ENCODE measurements at regions not wholly inside any gene's neighbourhood (a gene's known extent, or its start where the extent isn't known, plus 50 kb on each side); places are given as distances from the start of the nearest gene placed in this dataset.

- H3K36me3 ChIP-seq (replicated peaks in 1 of 2; ENCODE audit: control insufficient read depth in 1 of 2, insufficient read depth in 2 of 2, low read length in 2 of 2): no peaks in the 10 kb centered on the region
- Mint-ChIP-seq H3K4me1 (peaks cover 25% of the 10 kb centered on the region), H3K27ac (no peak overlapping the region), H3K9me3 (peaks cover 0 to 2% (median 0%) of the 10 kb centered on the region in 7 donors), H3K27me3 (ENCODE audit: low read depth in 3 of 3) (peaks cover 3 to 13% (median 3%) of the 10 kb centered on the region in 3 donors), H3K4me3 (no peak overlapping the region), H3K36me3 (no peaks in the 10 kb centered on the region)
- intact Hi-C loops (cut with micrococcal nuclease): no loop called here
- H3K27ac ChIP-seq (ENCODE audit: low read depth in 1 of 2, low read length in 2 of 2): no peak overlapping the region
- TF ChIP-seq CTCF (IDR thresholded peaks at IDR 0.05): no peak
- no peak for DNase-seq
- H3K79me2 ChIP-seq (ENCODE audit: insufficient read depth, low read length): no peaks in the 10 kb centered on the region
- H3K4me1 ChIP-seq (ENCODE audit: control insufficient read depth in 1 of 2, insufficient read depth in 2 of 2, low read length in 2 of 2): peaks cover 0 to 6% of the 10 kb centered on the region in 2 donors
- WGBS (ENCODE audit: insufficient coverage): no CpG with 5 or more reads among the region's 2 CpGs
- H3K4me2 ChIP-seq (replicated peaks; ENCODE audit: extremely low read depth, low read length, poor library complexity, severe bottlenecking): no peak overlapping the region
- no peak overlapping the region for H3K9ac ChIP-seq (ENCODE audit: insufficient read depth, low read length, poor library complexity, severe bottlenecking)
- H2AFZ ChIP-seq (ENCODE audit: insufficient read depth, low read depth, low read length, poor library complexity, severe bottlenecking): no peak overlapping the region
- peaks cover 3% of the 10 kb centered on the region in 2 donors for H3K27me3 ChIP-seq (ENCODE audit: control insufficient read depth in 2 of 2, insufficient read depth in 2 of 2, low read length in 2 of 2)
- H4K20me1 ChIP-seq (ENCODE audit: insufficient read depth, low read length): no peaks in the 10 kb centered on the region
- no peak overlapping the region for H3K4me3 ChIP-seq (replicated peaks in 1 of 3; ENCODE audit: low read depth in 2 of 3, low read length in 3 of 3)
- no peaks in the 10 kb centered on the region for H3K9me3 ChIP-seq (replicated peaks in 1 of 2; ENCODE audit: control insufficient read depth in 1 of 2, insufficient read depth in 1 of 2, low read length in 2 of 2)
Measured at GRCh38 chr2:123908522-123908921, 116.6 kb upstream of the CNTNAP5 start.

GRCh38 chr2:123912171-123912570 is 112.9 kb upstream of the CNTNAP5 start:
- H3K4me2 ChIP-seq (replicated peaks; ENCODE audit: extremely low read depth, low read length, poor library complexity, severe bottlenecking): peak overlapping the region; percentile 12
- H3K9me3 ChIP-seq (replicated peaks in 1 of 2; ENCODE audit: control insufficient read depth in 1 of 2, insufficient read depth in 1 of 2, low read length in 2 of 2): no peaks in the 10 kb centered on the region
- intact Hi-C loops (cut with micrococcal nuclease): no loop called here
- TF ChIP-seq CTCF (IDR thresholded peaks at IDR 0.05): no peak
- H3K4me1 Mint-ChIP-seq: peaks cover 35% of the 10 kb centered on the region
- H3K9ac ChIP-seq (ENCODE audit: insufficient read depth, low read length, poor library complexity, severe bottlenecking): no peak overlapping the region
- H3K79me2 ChIP-seq (ENCODE audit: insufficient read depth, low read length): no peaks in the 10 kb centered on the region
- no peaks in the 10 kb centered on the region for H3K9me3 Mint-ChIP-seq
- WGBS (ENCODE audit: insufficient coverage): no CpG with 5 or more reads among the region's 4 CpGs
- H2AFZ ChIP-seq (ENCODE audit: insufficient read depth, low read depth, low read length, poor library complexity, severe bottlenecking): peak overlapping the region; percentile 27
- H3K4me3 Mint-ChIP-seq: peak overlapping the region; percentile 16 to 75
- no peaks in the 10 kb centered on the region for H4K20me1 ChIP-seq (ENCODE audit: insufficient read depth, low read length)
- H3K27ac ChIP-seq (ENCODE audit: low read depth in 1 of 2, low read length in 2 of 2): no peak overlapping the region
- no peak overlapping the region for H3K4me3 ChIP-seq (replicated peaks in 1 of 3; ENCODE audit: low read depth in 2 of 3, low read length in 3 of 3)
- no peaks in the 10 kb centered on the region for H3K36me3 ChIP-seq (replicated peaks in 1 of 2; ENCODE audit: control insufficient read depth in 1 of 2, insufficient read depth in 2 of 2, low read length in 2 of 2)
- DNase-seq: no peak
- peaks cover 3 to 14% (median 3%) of the 10 kb centered on the region in 3 donors for H3K27me3 Mint-ChIP-seq (ENCODE audit: low read depth in 3 of 3)
- no peaks in the 10 kb centered on the region for H3K36me3 Mint-ChIP-seq
- no peak overlapping the region for H3K27ac Mint-ChIP-seq
- H3K4me1 ChIP-seq (ENCODE audit: control insufficient read depth in 1 of 2, insufficient read depth in 2 of 2, low read length in 2 of 2): peaks cover 0 to 6% of the 10 kb centered on the region in 2 donors
- peaks cover 3% of the 10 kb centered on the region in 2 donors for H3K27me3 ChIP-seq (ENCODE audit: control insufficient read depth in 2 of 2, insufficient read depth in 2 of 2, low read length in 2 of 2)

Measured in CD14-positive monocyte (primary cell).